Spleen (tissue), 11 donors: ENCODE measurements at regions not wholly inside any gene's neighbourhood (a gene's known extent, or its start where the extent isn't known, plus 50 kb on each side); places are given as distances from the start of the nearest gene placed in this dataset.

Experiments used
- DNase-seq: peaks from one replicate; pipeline ENCODE4 v3.0.0-alpha.2; 2020
- H3K27ac ChIP-seq, 8 donors: fragments of 200-600 bp; sonication (generic) in 7 of 8; 1 replicate in 4 of 8; 2 replicates in 4 of 8; pipeline versions ENCODE4 v1.5.0 to v1.8.0; 2016 to 2021; ENCODE audit warnings: inconsistent platforms in 4 of 8, mild to moderate bottlenecking in 4 of 8, moderate library complexity in 1 of 8
- H3K27me3 ChIP-seq, 7 donors: fragments of 200-600 bp; sonication (generic) in 6 of 7; replicated peaks in 1 of 7; 1 replicate in 4 of 7; 2 replicates in 3 of 7; pipeline versions ENCODE4 v1.5.0 to v1.8.0; 2016 to 2021; ENCODE audit warnings: inconsistent platforms in 3 of 7, mild to moderate bottlenecking in 1 of 7
- H3K36me3 ChIP-seq, 6 donors: fragments of 200-600 bp; sonication (generic) in 5 of 6; 1 replicate in 4 of 6; 2 replicates in 2 of 6; pipeline versions ENCODE4 v1.5.0 to v1.8.0; 2016 to 2021; ENCODE audit warnings: inconsistent platforms in 2 of 6
- H3K4me1 ChIP-seq, 6 donors: fragments of 200-600 bp; sonication (generic) in 5 of 6; 1 replicate in 3 of 6; 2 replicates in 3 of 6; pipeline versions ENCODE4 v1.5.0 to v1.8.0; 2016 to 2021; ENCODE audit warnings: inconsistent platforms in 3 of 6
- H3K4me3 ChIP-seq, 8 donors: fragments of 200-600 bp; sonication (generic) in 7 of 8; 1 replicate in 4 of 8; 2 replicates in 4 of 8; pipeline versions ENCODE4 v1.5.0 to v1.8.0; 2016 to 2021; ENCODE audit warnings: inconsistent platforms in 4 of 8, mild to moderate bottlenecking in 4 of 8, moderate library complexity in 2 of 8
- H3K9me3 ChIP-seq, 8 donors: fragments of 200-600 bp; sonication (generic) in 7 of 8; 1 replicate in 4 of 8; 2 replicates in 4 of 8; pipeline versions ENCODE4 v1.5.0 to v1.8.0; 2016 to 2021; ENCODE audit warnings: inconsistent platforms in 4 of 8
- POLR2A ChIP-seq, 3 donors: fragments of 450-650 bp; IDR thresholded peaks; one replicate each; pipeline ENCODE4 v1.5.1; 2017; ENCODE audit warnings: antibody characterized with exemption in 3 of 3, mild to moderate bottlenecking in 1 of 3
- POLR2AphosphoS5 ChIP-seq, 3 donors: sonication (generic); formaldehyde crosslinking; IDR thresholded peaks; one replicate each; pipeline ENCODE4 v1.5.1; 2017; ENCODE audit warnings: antibody characterized with exemption in 3 of 3
- WGBS, 5 donors: extraction: QIAGEN DNeasy Blood & Tissue Kit in 3 of 5; methylation state at CpG; one replicate each; pipeline versions ENCODE4 v1.1.5 to v1.1.7; 2013 to 2018; 5-methylcytosine and 5-hydroxymethylcytosine counted together
- intact Hi-C: fragments of 100-400 bp; cut with DNase I; formaldehyde crosslinking; loops from one replicate; pipeline ENCODE4 v1.15.0; 2023; ENCODE audit warnings: low total_unique reads
- TF ChIP-seq, protein P1 (sequence below), 11 experiments: fragments of 200-600 bp in 7 of 11; fragments of 450-650 bp in 4 of 11; sonication (generic) in 4 of 11; IDR thresholded peaks in 8 of 11; conservative IDR thresholded peaks in 3 of 11; 1 replicate in 7 of 11; 2 replicates in 4 of 11; pipeline versions ENCODE4 v1.4.0 to v1.8.0; 2016 to 2021; ENCODE audit warnings: antibody characterized with exemption in 11 of 11, inconsistent platforms in 4 of 11, mild to moderate bottlenecking in 1 of 11
- donor health status: healthy with polysubstance abuse.
- donor health status: DM: no; HTN: no; CAD: no; lungs with moderate emphysema.
- donor health status: DM: no; HTN: no; CAD: no.
- donor health status: Bipolar disorder and iron deficiency.
- donor health status: healthy.
- donor health status: DM: no; HTN: no; CAD: no.
- donor health status: DM: yes; HTN: yes; CAD: no.

DNA sequence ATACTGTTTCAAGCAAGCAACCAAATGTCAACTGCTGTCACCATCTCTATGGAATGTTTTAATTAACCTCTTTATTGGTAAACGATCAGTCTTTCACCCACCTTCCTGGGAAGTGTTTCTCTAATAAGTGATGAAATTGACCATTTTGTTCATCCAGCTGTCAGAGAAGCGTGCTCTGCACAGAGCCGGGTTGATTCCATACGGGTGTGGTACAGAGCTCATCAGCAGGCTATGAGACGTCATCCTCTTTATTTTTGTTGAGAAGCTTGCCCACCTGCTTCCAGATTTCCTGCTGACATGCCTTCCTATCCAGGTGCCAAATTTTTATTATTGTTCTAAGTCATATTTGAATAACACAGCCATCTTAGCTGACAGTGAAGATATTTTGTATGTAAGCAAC, 482.5 kb downstream of the RWDD3 start:
- intact Hi-C loops, result no loop called here
- no peaks in the 10 kb centered on the region for H3K36me3 ChIP-seq
- no peaks in the 10 kb centered on the region for H3K27me3 ChIP-seq
- no peak overlapping the region for H3K27ac ChIP-seq
- H3K9me3 ChIP-seq, result peaks cover 0 to 4% (median 0%) of the 10 kb centered on the region in 8 donors
- no peak for DNase-seq
- no peak overlapping the region for H3K4me3 ChIP-seq
- no peaks in the 10 kb centered on the region for H3K4me1 ChIP-seq
- TF ChIP-seq POLR2A (IDR thresholded peaks at IDR 0.05) (no peak), POLR2AphosphoS5 (IDR thresholded peaks at IDR 0.05) (no peak)
- TF ChIP-seq, protein P1, sequence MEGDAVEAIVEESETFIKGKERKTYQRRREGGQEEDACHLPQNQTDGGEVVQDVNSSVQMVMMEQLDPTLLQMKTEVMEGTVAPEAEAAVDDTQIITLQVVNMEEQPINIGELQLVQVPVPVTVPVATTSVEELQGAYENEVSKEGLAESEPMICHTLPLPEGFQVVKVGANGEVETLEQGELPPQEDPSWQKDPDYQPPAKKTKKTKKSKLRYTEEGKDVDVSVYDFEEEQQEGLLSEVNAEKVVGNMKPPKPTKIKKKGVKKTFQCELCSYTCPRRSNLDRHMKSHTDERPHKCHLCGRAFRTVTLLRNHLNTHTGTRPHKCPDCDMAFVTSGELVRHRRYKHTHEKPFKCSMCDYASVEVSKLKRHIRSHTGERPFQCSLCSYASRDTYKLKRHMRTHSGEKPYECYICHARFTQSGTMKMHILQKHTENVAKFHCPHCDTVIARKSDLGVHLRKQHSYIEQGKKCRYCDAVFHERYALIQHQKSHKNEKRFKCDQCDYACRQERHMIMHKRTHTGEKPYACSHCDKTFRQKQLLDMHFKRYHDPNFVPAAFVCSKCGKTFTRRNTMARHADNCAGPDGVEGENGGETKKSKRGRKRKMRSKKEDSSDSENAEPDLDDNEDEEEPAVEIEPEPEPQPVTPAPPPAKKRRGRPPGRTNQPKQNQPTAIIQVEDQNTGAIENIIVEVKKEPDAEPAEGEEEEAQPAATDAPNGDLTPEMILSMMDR (IDR thresholded peaks at IDR 0.05 in 8 of 11, conservative IDR thresholded peaks at IDR 0.05 in 3 of 11), result no peak
- WGBS, 5 donors, result 79 to 89% (median 83%) methylated on average over 5 of the region's 5 CpGs

DNA sequence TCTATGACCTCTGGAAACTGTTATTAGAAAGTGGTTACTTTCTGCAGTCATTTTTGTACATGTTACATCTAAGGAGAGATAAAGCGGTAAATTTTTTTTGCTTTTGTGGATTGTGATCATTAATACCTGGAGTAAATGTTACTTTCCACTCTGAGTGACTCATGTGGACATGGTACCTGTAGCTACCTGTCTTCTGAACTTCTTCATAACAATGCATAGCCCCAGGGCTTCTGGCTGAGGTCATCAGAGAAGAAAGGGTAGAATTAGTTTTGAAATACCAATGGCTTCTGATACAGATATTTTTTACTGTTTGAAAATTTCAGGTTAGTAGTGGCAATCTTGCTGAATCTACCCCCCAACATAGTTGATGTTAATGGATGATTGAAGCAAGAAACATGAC, 489.3 kb downstream of the RWDD3 start:
- H3K36me3 ChIP-seq, result no peaks in the 10 kb centered on the region
- 80 to 89% (median 82%) methylated on average over 1 of the region's 1 CpG for WGBS, 5 donors
- no peaks in the 10 kb centered on the region for H3K27me3 ChIP-seq
- H3K9me3 ChIP-seq, result no peaks in the 10 kb centered on the region
- no peak overlapping the region for H3K27ac ChIP-seq
- no peaks in the 10 kb centered on the region for H3K4me1 ChIP-seq
- intact Hi-C loops, result no loop called here
- H3K4me3 ChIP-seq, result no peak overlapping the region
- DNase-seq, result no peak
- TF ChIP-seq, protein P1 (IDR thresholded peaks at IDR 0.05 in 8 of 11, conservative IDR thresholded peaks at IDR 0.05 in 3 of 11), result no peak
- no peak for TF ChIP-seq POLR2AphosphoS5 (IDR thresholded peaks at IDR 0.05)
- TF ChIP-seq POLR2A (IDR thresholded peaks at IDR 0.05), result no peak

DNA sequence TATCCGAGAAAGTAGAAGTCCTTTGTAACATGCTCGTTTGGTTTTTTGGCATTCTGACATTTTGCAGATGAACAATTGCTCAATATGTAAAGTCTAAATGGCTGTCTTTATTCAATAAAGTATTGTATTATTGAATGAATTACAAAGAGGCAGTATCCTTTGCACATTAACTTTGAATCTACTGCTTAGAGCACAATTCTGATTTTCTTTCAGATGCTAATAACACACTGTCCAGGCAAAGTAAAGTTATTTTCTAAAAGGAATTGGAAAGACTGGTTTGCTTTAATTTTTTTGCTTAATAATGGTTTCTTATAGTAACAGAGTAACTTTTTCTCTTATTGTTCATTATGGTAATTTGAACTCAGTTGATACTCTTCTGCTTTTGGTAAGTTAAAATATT, 494.8 kb downstream of the RWDD3 start:
- Histone ChIP-seq H3K36me3 (no peaks in the 10 kb centered on the region), H3K27me3 (no peaks in the 10 kb centered on the region), H3K9me3 (peaks cover 0 to 8% (median 0%) of the 10 kb centered on the region in 8 donors), H3K4me3 (no peak overlapping the region), H3K27ac (no peak overlapping the region), H3K4me1 (no peaks in the 10 kb centered on the region)
- intact Hi-C loops, result no loop called here
- TF ChIP-seq, protein P1 (IDR thresholded peaks at IDR 0.05 in 8 of 11, conservative IDR thresholded peaks at IDR 0.05 in 3 of 11), result no peak
- TF ChIP-seq POLR2AphosphoS5 (IDR thresholded peaks at IDR 0.05), result no peak
- TF ChIP-seq POLR2A (IDR thresholded peaks at IDR 0.05), result no peak
- no peak for DNase-seq
- WGBS, 5 donors, result 71 to 94% (median 83%) methylated on average over 2 of the region's 2 CpGs

DNA sequence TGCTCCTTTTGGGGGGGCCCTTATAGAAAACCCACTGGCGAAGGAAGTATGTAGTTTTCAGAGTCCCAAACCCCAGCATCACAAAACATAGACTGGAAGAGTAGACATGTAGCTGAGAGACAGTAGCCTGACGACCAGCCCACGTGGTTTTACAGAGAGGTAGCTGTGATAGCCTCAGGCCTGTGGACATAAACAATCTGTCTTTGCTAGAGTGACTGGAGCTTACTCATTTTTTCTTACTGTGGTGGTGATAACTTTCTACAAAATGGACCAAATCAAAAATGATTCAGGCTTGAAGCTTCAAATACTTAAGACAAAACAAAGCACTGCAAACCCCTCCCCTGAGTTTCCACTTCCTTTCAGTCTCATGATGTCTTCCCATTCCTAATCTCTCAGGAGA, 497.0 kb downstream of the RWDD3 start:
- 47 to 73% (median 64%) methylated on average over 3 of the region's 3 CpGs for WGBS, 5 donors
- no peak for DNase-seq
- intact Hi-C loops, result no loop called here
- TF ChIP-seq POLR2AphosphoS5 (IDR thresholded peaks at IDR 0.05), result no peak
- no peak for TF ChIP-seq POLR2A (IDR thresholded peaks at IDR 0.05)
- TF ChIP-seq, protein P1 (IDR thresholded peaks at IDR 0.05 in 8 of 11, conservative IDR thresholded peaks at IDR 0.05 in 3 of 11), result no peak
- H3K27me3 ChIP-seq, result no peaks in the 10 kb centered on the region
- peaks cover 0 to 10% (median 0%) of the 10 kb centered on the region in 8 donors for H3K9me3 ChIP-seq
- H3K36me3 ChIP-seq, result no peaks in the 10 kb centered on the region
- no peak overlapping the region for H3K4me3 ChIP-seq
- no peak overlapping the region for H3K27ac ChIP-seq
- no peaks in the 10 kb centered on the region for H3K4me1 ChIP-seq
